Liver (tissue), 3 donors: ENCODE measurements at regions not wholly inside any gene's neighbourhood (a gene's known extent, or its start where the extent isn't known, plus 50 kb on each side); places are given as distances from the start of the nearest gene placed in this dataset.

Experiments
- CTCF ChIP-seq: fragments of 150-350 bp; IDR thresholded peaks from 2 replicates; pipeline ENCODE4 v1.5.1; 2017; ENCODE audit warnings: improper control_type of control experiment, low read depth, low read length; ENCODE audit not compliant: missing input control
- JUND ChIP-seq, 2 donors: IDR thresholded peaks; 2 replicates each; pipeline ENCODE4 v1.6.1; 2016; ENCODE audit warnings: antibody characterized with exemption in 2 of 2
- RAD21 ChIP-seq, 2 donors: IDR thresholded peaks; 2 replicates each; pipeline ENCODE4 v1.6.1; 2016; ENCODE audit warnings: antibody characterized with exemption in 2 of 2, mild to moderate bottlenecking in 2 of 2
- donor health status: healthy.
- donor health status: healthy.

- no peak for TF ChIP-seq JUND (IDR thresholded peaks at IDR 0.05)
- TF ChIP-seq RAD21 (IDR thresholded peaks at IDR 0.05): no peak
- no peak for TF ChIP-seq CTCF
These were observed 578.7 kb downstream of the MAFB start for GRCh38 chr20:40110311-40110831.
